ENCODE measurements at regions not wholly inside any gene's neighbourhood (a gene's known extent, or its start where the extent isn't known, plus 50 kb on each side); places are given as distances from the start of the nearest gene placed in this dataset.
A peak's percentile ranks its signal among the peaks of the same experiment; 100 is the strongest.

- TF ChIP-seq, protein P1, sequence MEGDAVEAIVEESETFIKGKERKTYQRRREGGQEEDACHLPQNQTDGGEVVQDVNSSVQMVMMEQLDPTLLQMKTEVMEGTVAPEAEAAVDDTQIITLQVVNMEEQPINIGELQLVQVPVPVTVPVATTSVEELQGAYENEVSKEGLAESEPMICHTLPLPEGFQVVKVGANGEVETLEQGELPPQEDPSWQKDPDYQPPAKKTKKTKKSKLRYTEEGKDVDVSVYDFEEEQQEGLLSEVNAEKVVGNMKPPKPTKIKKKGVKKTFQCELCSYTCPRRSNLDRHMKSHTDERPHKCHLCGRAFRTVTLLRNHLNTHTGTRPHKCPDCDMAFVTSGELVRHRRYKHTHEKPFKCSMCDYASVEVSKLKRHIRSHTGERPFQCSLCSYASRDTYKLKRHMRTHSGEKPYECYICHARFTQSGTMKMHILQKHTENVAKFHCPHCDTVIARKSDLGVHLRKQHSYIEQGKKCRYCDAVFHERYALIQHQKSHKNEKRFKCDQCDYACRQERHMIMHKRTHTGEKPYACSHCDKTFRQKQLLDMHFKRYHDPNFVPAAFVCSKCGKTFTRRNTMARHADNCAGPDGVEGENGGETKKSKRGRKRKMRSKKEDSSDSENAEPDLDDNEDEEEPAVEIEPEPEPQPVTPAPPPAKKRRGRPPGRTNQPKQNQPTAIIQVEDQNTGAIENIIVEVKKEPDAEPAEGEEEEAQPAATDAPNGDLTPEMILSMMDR (IDR thresholded peaks at IDR 0.05; ENCODE audit: insufficient read depth, low read length), result no peak
- H3K4me3 ChIP-seq (ENCODE audit: low read depth, low read length), result no peak overlapping the region
- DNase-seq (ENCODE audit: low read depth), result no peak
Measured at GRCh38 chr16:66170989-66171388, 195.5 kb upstream of the CDH5 start.

DNA sequence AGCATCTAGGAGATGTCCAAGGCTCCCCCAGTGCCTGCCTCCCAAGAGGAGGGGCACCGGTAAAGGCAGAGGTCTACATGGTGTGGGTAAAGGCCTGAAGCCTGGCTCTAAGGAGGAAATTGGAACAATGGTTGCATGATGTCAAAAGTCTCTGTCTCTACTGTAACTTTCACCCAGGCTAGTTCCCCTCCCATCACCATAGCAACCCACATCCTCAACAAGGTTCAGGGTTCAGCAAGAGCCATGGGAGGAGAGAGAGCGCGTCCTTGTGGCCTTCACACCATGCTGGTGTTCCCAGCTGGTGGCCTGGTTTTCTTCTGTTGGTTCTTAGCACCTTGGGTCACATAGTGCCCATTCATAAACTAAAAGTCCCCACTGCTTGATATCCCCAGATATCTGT, 196.7 kb upstream of the CDH5 start:
- TF ChIP-seq, protein P1 (IDR thresholded peaks at IDR 0.05; ENCODE audit: insufficient read depth, low read length), result no peak
- DNase-seq (ENCODE audit: low read depth), result no peak
- no peak overlapping the region for H3K4me3 ChIP-seq (ENCODE audit: low read depth, low read length)

GRCh38 chr16:66168777-66169176, 197.7 kb upstream of the CDH5 start:
- no peak for DNase-seq (ENCODE audit: low read depth)
- TF ChIP-seq, protein P1 (IDR thresholded peaks at IDR 0.05; ENCODE audit: insufficient read depth, low read length), result no peak
- no peak overlapping the region for H3K4me3 ChIP-seq (ENCODE audit: low read depth, low read length)

GRCh38 chr16:66167564-66168291, 198.8 kb upstream of the CDH5 start:
- H3K4me3 ChIP-seq (ENCODE audit: low read depth, low read length), result no peak overlapping the region
- peak; percentile 97 for DNase-seq (ENCODE audit: low read depth)
- TF ChIP-seq, protein P1 (IDR thresholded peaks at IDR 0.05; ENCODE audit: insufficient read depth, low read length), result peak; percentile 74

GRCh38 chr16:66166490-66166889, 200.0 kb upstream of the CDH5 start:
- TF ChIP-seq, protein P1 (IDR thresholded peaks at IDR 0.05; ENCODE audit: insufficient read depth, low read length), result no peak
- H3K4me3 ChIP-seq (ENCODE audit: low read depth, low read length), result no peak overlapping the region
- DNase-seq (ENCODE audit: low read depth), result peak; percentile 27

- H3K4me3 ChIP-seq (ENCODE audit: low read depth, low read length), result no peak overlapping the region
- no peak for DNase-seq (ENCODE audit: low read depth)
- TF ChIP-seq, protein P1 (IDR thresholded peaks at IDR 0.05; ENCODE audit: insufficient read depth, low read length), result no peak
Measured at GRCh38 chr16:66165879-66166278, 200.6 kb upstream of the CDH5 start.

Measured in fibroblast of the aortic adventitia (primary cell).